NCI-H1694 (cell line): ENCODE measurements at regions not wholly inside any gene's neighbourhood (a gene's known extent, or its start where the extent isn't known, plus 50 kb on each side); places are given as distances from the start of the nearest gene placed in this dataset.

Experiments used
- DNase-seq: peaks from one replicate; lab custom pipeline; 2025; lab: John Stamatoyannopoulos, UW

GRCh38 chr6:81813305-81813704 is 60.8 kb upstream of the TENT5A start:
- no peak for DNase-seq

- DNase-seq = no peak
These were observed 59.9 kb upstream of the TENT5A start for GRCh38 chr6:81812401-81812800.

- DNase-seq = no peak
These were observed 56.5 kb upstream of the TENT5A start for GRCh38 chr6:81808851-81809570.

GRCh38 chr6:81806793-81807565 is 54.5 kb upstream of the TENT5A start:
- no peak for DNase-seq

- no peak for DNase-seq
These were observed 49.9 kb upstream of the TENT5A start for GRCh38 chr6:81802356-81802755.
